Gastroesophageal sphincter (tissue), 4 donors: ENCODE measurements at regions not wholly inside any gene's neighbourhood (a gene's known extent, or its start where the extent isn't known, plus 50 kb on each side); places are given as distances from the start of the nearest gene placed in this dataset.

Experiments used
- ATAC-seq: fragments of 150-250 bp; one replicate; pipeline ENCODE4 v1.9.1; 2016; ENCODE audit warnings: mild to moderate bottlenecking, moderate library complexity
- H3K27ac ChIP-seq, 4 donors: fragments of 200-600 bp; sonication (generic) in 3 of 4; 1 replicate in 3 of 4; 2 replicates in 1 of 4; pipeline ENCODE4 v1.5.1; 2016 to 2019
- H3K27me3 ChIP-seq: fragments of 200-600 bp; sonication (generic); one replicate; pipeline ENCODE4 v1.5.1; 2019
- H3K36me3 ChIP-seq, 2 donors: fragments of 200-600 bp; sonication (generic); one replicate each; pipeline ENCODE4 v1.5.1; 2019; ENCODE audit warnings: control low read depth in 1 of 2
- H3K4me1 ChIP-seq, 3 donors: fragments of 200-600 bp; sonication (generic); 1 replicate in 2 of 3; 2 replicates in 1 of 3; pipeline ENCODE4 v1.5.1; 2016 to 2019; ENCODE audit warnings: control low read depth in 2 of 3
- H3K4me3 ChIP-seq, 2 donors: fragments of 200-600 bp; sonication (generic); one replicate each; pipeline ENCODE4 v1.5.1; 2019; ENCODE audit warnings: mild to moderate bottlenecking in 1 of 2, moderate library complexity in 1 of 2
- H3K9me3 ChIP-seq, 3 donors: fragments of 200-600 bp; sonication (generic); one replicate each; pipeline ENCODE4 v1.5.1; 2017 to 2019; ENCODE audit warnings: control low read depth in 2 of 3
- CTCF ChIP-seq, 4 experiments: fragments of 200-600 bp in 2 of 4; fragments of 450-650 bp in 2 of 4; sonication (generic) in 1 of 4; IDR thresholded peaks; one replicate each; pipeline ENCODE4 v1.5.1; 2017 to 2019; ENCODE audit warnings: antibody characterized with exemption in 4 of 4, mild to moderate bottlenecking in 2 of 4, moderate library complexity in 2 of 4
- EP300 ChIP-seq: sonication (generic); formaldehyde crosslinking; IDR thresholded peaks from one replicate; pipeline ENCODE4 v1.6.1; 2017; ENCODE audit warnings: antibody characterized with exemption, mild to moderate bottlenecking
- POLR2A ChIP-seq, 2 donors: fragments of 450-650 bp; IDR thresholded peaks; one replicate each; pipeline ENCODE4 v1.6.1; 2017; ENCODE audit warnings: antibody characterized with exemption in 2 of 2, mild to moderate bottlenecking in 2 of 2, moderate library complexity in 1 of 2
- POLR2AphosphoS5 ChIP-seq: sonication (generic); formaldehyde crosslinking; IDR thresholded peaks from one replicate; pipeline ENCODE4 v1.6.1; 2017; ENCODE audit warnings: antibody characterized with exemption
- WGBS, 2 donors: methylation state at CpG; one replicate each; pipeline ENCODE4 v1.1.5; 2018; ENCODE audit warnings: low coverage in 1 of 2; 5-methylcytosine and 5-hydroxymethylcytosine counted together
- small RNA-seq, 4 donors: library from RNA; depleted of rRNA; stranded (forward); fragments of <200 nt; gene quantifications; one replicate each; pipeline ENCODE3, GENCODE V24; 2016

- Histone ChIP-seq H3K27ac (no peak overlapping the region), H3K9me3 (peaks cover 0 to 1% (median 0%) of the 10 kb centered on the region in 3 donors), H3K4me3 (no peak overlapping the region), H3K27me3 (no peaks in the 10 kb centered on the region), H3K4me1 (peaks cover 0 to 12% (median 0%) of the 10 kb centered on the region in 3 donors), H3K36me3 (no peaks in the 10 kb centered on the region)
- TF ChIP-seq POLR2A (IDR thresholded peaks at IDR 0.05) (no peak), POLR2AphosphoS5 (peak; percentile 80)
- peak; percentile 25 for ATAC-seq
- 6 to 25% methylated on average over 1 to 2 of the region's 2 CpGs for WGBS, 2 donors
These were observed 111.8 kb downstream of the HAO1 start for GRCh38 chr20:7828437-7828836.

GRCh38 chr20:7829031-7829430, 111.2 kb downstream of the HAO1 start:
- H3K27ac ChIP-seq = no peak overlapping the region
- no peaks in the 10 kb centered on the region for H3K27me3 ChIP-seq
- 63 to 73% methylated on average over 4 of the region's 4 CpGs for WGBS, 2 donors
- no peaks in the 10 kb centered on the region for H3K36me3 ChIP-seq
- H3K9me3 ChIP-seq = peaks cover 0 to 4% (median 0%) of the 10 kb centered on the region in 3 donors
- TF ChIP-seq POLR2AphosphoS5 = no peak
- no peak for TF ChIP-seq POLR2A (IDR thresholded peaks at IDR 0.05)
- no peak for TF ChIP-seq CTCF (IDR thresholded peaks at IDR 0.05)
- TF ChIP-seq EP300 = no peak
- ATAC-seq = no peak
- H3K4me3 ChIP-seq = no peak overlapping the region
- H3K4me1 ChIP-seq = peaks cover 0 to 12% (median 0%) of the 10 kb centered on the region in 3 donors

- Histone ChIP-seq H3K27ac (no peak overlapping the region), H3K9me3 (peaks cover 0 to 4% (median 0%) of the 10 kb centered on the region in 3 donors), H3K36me3 (no peaks in the 10 kb centered on the region), H3K4me3 (no peak overlapping the region), H3K4me1 (peaks cover 0 to 12% (median 0%) of the 10 kb centered on the region in 3 donors), H3K27me3 (no peaks in the 10 kb centered on the region)
- ATAC-seq = no peak
- no peak for TF ChIP-seq EP300
- no peak for TF ChIP-seq CTCF (IDR thresholded peaks at IDR 0.05)
- no peak for TF ChIP-seq POLR2A (IDR thresholded peaks at IDR 0.05)
- TF ChIP-seq POLR2AphosphoS5 = no peak
These were observed 110.5 kb downstream of the HAO1 start for GRCh38 chr20:7829776-7830175.

Small RNA genes in the stretch of these regions (small RNA-seq; reads per million reads assigned to genes)
- gene MIR8062 = 0 reads per million in 4 donors
- gene RN7SL547P = 0 reads per million in 4 donors
